GM18517 (cell line): ENCODE measurements at regions not wholly inside any gene's neighbourhood (a gene's known extent, or its start where the extent isn't known, plus 50 kb on each side); places are given as distances from the start of the nearest gene placed in this dataset.

Experiments
- ATAC-seq: cut with Tn5 transposase; IDR thresholded peaks from one replicate; pipeline ENCODE4 v1.9.1; 2021; ENCODE audit warnings: mild to moderate bottlenecking, moderate library complexity; ENCODE audit not compliant: unreplicated experiment

GRCh38 chr12:98053202-98053601, 462.2 kb upstream of the TMPO start:
- ATAC-seq, result no peak

- ATAC-seq, result no peak
These were observed 457.7 kb upstream of the TMPO start for GRCh38 chr12:98057701-98058100.

GRCh38 chr12:98058213-98058612, 457.2 kb upstream of the TMPO start:
- ATAC-seq, result no peak

- ATAC-seq, result no peak
These were observed 456.6 kb upstream of the TMPO start for GRCh38 chr12:98058838-98059237.

GRCh38 chr12:98059659-98060343, 455.6 kb upstream of the TMPO start:
- ATAC-seq, result no peak

GRCh38 chr12:98060411-98060810, 455.0 kb upstream of the TMPO start:
- ATAC-seq, result no peak

- ATAC-seq, result no peak
These were observed 452.7 kb upstream of the TMPO start for GRCh38 chr12:98062464-98063245.

GRCh38 chr12:98064501-98064900, 450.9 kb upstream of the TMPO start:
- no peak for ATAC-seq

GRCh38 chr12:98067795-98068194, 447.6 kb upstream of the TMPO start:
- no peak for ATAC-seq

GRCh38 chr12:98073610-98074009, 441.8 kb upstream of the TMPO start:
- no peak for ATAC-seq

GRCh38 chr12:98074286-98074685, 441.1 kb upstream of the TMPO start:
- no peak for ATAC-seq

GRCh38 chr12:98084391-98084790, 431.0 kb upstream of the TMPO start:
- ATAC-seq, result no peak

GRCh38 chr12:98085046-98085755, 430.2 kb upstream of the TMPO start:
- ATAC-seq, result no peak

GRCh38 chr12:98090731-98091130, 424.7 kb upstream of the TMPO start:
- ATAC-seq, result no peak

- no peak for ATAC-seq
These were observed 419.0 kb upstream of the TMPO start for GRCh38 chr12:98096436-98096835.

- ATAC-seq, result no peak
These were observed 409.2 kb upstream of the TMPO start for GRCh38 chr12:98106031-98106683.

- ATAC-seq, result no peak
These were observed 406.1 kb upstream of the TMPO start for GRCh38 chr12:98109266-98109665.

GRCh38 chr12:98110536-98110935, 404.9 kb upstream of the TMPO start:
- no peak for ATAC-seq

GRCh38 chr12:98113548-98113947, 401.8 kb upstream of the TMPO start:
- no peak for ATAC-seq

- ATAC-seq, result no peak
These were observed 393.4 kb upstream of the TMPO start for GRCh38 chr12:98121963-98122362.

GRCh38 chr12:98123021-98123461, 392.3 kb upstream of the TMPO start:
- ATAC-seq, result no peak
